Suprapubic skin (tissue), 4 donors: ENCODE measurements at regions not wholly inside any gene's neighbourhood (a gene's known extent, or its start where the extent isn't known, plus 50 kb on each side); places are given as distances from the start of the nearest gene placed in this dataset.

ENCODE experiments used
- CTCF ChIP-seq, 2 donors: fragments of 200-600 bp in 1 of 2; fragments of 450-650 bp in 1 of 2; sonication (generic) in 1 of 2; IDR thresholded peaks; one replicate each; pipeline ENCODE4 v1.5.1; 2016 to 2019; ENCODE audit warnings: antibody characterized with exemption in 2 of 2, mild to moderate bottlenecking in 1 of 2, moderate library complexity in 1 of 2
- EP300 ChIP-seq: sonication (generic); formaldehyde crosslinking; IDR thresholded peaks from one replicate; pipeline ENCODE4 v1.6.1; 2017; ENCODE audit warnings: antibody characterized with exemption
- POLR2A ChIP-seq, 2 donors: fragments of 450-650 bp; IDR thresholded peaks; one replicate each; pipeline ENCODE4 v1.6.1; 2017; ENCODE audit warnings: antibody characterized with exemption in 2 of 2, mild to moderate bottlenecking in 2 of 2, moderate library complexity in 2 of 2
- POLR2AphosphoS5 ChIP-seq, 3 donors: sonication (generic); formaldehyde crosslinking; IDR thresholded peaks; one replicate each; pipeline ENCODE4 v1.6.1; 2017; ENCODE audit warnings: antibody characterized with exemption in 3 of 3

- no peak for TF ChIP-seq POLR2A (IDR thresholded peaks at IDR 0.05)
- TF ChIP-seq CTCF (IDR thresholded peaks at IDR 0.05) = peak; percentile 56 to 79
- no peak for TF ChIP-seq POLR2AphosphoS5 (IDR thresholded peaks at IDR 0.05)
- no peak for TF ChIP-seq EP300
These were observed 90.1 kb upstream of the NFE2L3 start for GRCh38 chr7:26061678-26062603.
